ENCODE measurements at regions not wholly inside any gene's neighbourhood (a gene's known extent, or its start where the extent isn't known, plus 50 kb on each side); places are given as distances from the start of the nearest gene placed in this dataset.

DNA sequence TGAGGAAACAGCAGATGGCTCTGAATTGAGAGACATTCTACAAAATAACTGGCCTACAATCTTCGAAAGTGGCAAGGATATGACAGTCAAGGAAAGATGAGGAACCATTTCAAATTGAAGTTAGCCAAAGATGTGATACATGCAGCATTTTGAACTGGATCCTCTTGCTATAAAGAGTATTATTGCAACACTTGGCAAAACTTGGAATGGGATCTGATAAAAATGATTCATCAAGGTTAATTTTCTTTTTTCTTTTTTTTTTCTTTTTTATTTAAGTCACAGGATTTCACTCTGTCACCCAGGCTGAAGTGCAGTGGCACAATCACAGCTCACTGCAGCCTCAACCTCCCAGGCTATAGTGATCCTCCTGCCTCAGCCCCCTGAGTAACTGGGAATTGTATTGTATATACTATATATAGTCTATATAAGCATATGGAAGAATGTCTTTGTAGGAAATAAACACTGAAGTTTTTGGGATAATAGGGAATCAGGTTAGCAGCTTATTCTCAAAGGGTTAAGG lies 49.8 kb upstream of the GJA8 start:
- DNase-seq = no peak
